H9 (cell line): ENCODE measurements at regions not wholly inside any gene's neighbourhood (a gene's known extent, or its start where the extent isn't known, plus 50 kb on each side); places are given as distances from the start of the nearest gene placed in this dataset.

Source experiments
- DNase-seq: peaks from one replicate; pipeline ENCODE4 v3.0.0-alpha.2; 2017
- H2AFZ ChIP-seq: one replicate; pipeline ENCODE4 v1.6.1; 2013; ENCODE audit warnings: mild to moderate bottlenecking, low read length, control low read depth, moderate library complexity
- H2AK5ac ChIP-seq: 2 replicates; pipeline ENCODE4 v1.6.1; 2013; ENCODE audit warnings: low read length, control low read depth, mixed read lengths; ENCODE audit not compliant: insufficient read length
- H2BK120ac ChIP-seq: one replicate; pipeline ENCODE4 v1.6.1; 2013; ENCODE audit warnings: low read depth, mild to moderate bottlenecking, low read length, control low read depth, inconsistent platforms; ENCODE audit not compliant: poor library complexity, severe bottlenecking
- H2BK12ac ChIP-seq: 2 replicates; pipeline ENCODE4 v1.6.1; 2013; ENCODE audit warnings: low read length, control low read depth, mixed read lengths, low read depth; ENCODE audit not compliant: insufficient read length
- H2BK15ac ChIP-seq: 2 replicates; pipeline ENCODE4 v1.6.1; 2013; ENCODE audit warnings: low read depth, low read length, control low read depth
- H2BK20ac ChIP-seq: one replicate; pipeline ENCODE4 v1.6.1; 2013; ENCODE audit warnings: low read depth, mild to moderate bottlenecking, low read length, control low read depth, inconsistent platforms; ENCODE audit not compliant: poor library complexity, severe bottlenecking
- H2BK5ac ChIP-seq: 2 replicates; pipeline ENCODE4 v1.6.1; 2013; ENCODE audit warnings: low read length, control low read depth, mixed read lengths; ENCODE audit not compliant: insufficient read length
- H3K14ac ChIP-seq: 2 replicates; pipeline ENCODE4 v1.6.1; 2013; ENCODE audit warnings: low read length, control low read depth; ENCODE audit not compliant: insufficient read depth
- H3K18ac ChIP-seq: 2 replicates; pipeline ENCODE4 v1.6.1; 2013; ENCODE audit warnings: low read depth, mild to moderate bottlenecking, mixed read lengths, low read length, control low read depth; ENCODE audit not compliant: insufficient read length
- H3K23ac ChIP-seq: 2 replicates; pipeline ENCODE4 v1.6.1; 2013; ENCODE audit warnings: low read length, control low read depth, mixed read lengths, low read depth; ENCODE audit not compliant: insufficient read length
- H3K23me2 ChIP-seq: 2 replicates; pipeline ENCODE4 v1.6.1; 2013; ENCODE audit warnings: low read depth, mild to moderate bottlenecking, mixed read lengths, low read length, control low read depth; ENCODE audit not compliant: insufficient read length, poor library complexity, severe bottlenecking
- H3K27ac ChIP-seq: 2 replicates; pipeline ENCODE4 v1.5.1; 2013; ENCODE audit warnings: low read length, control low read depth, mixed read lengths, low read depth; ENCODE audit not compliant: insufficient read length
- H3K27me3 ChIP-seq: 2 replicates; pipeline ENCODE4 v1.6.1; 2013; ENCODE audit warnings: low read length, control low read depth, inconsistent platforms; ENCODE audit not compliant: insufficient read depth
- H3K4ac ChIP-seq: 2 replicates; pipeline ENCODE4 v1.6.1; 2013; ENCODE audit warnings: low read depth, mild to moderate bottlenecking, control low read depth, inconsistent platforms, low read length, moderate library complexity
- H3K4me1 ChIP-seq: 2 replicates; pipeline ENCODE4 v1.6.1; 2013; ENCODE audit warnings: low read length, control low read depth, inconsistent platforms; ENCODE audit not compliant: insufficient read depth
- H3K4me2 ChIP-seq: 2 replicates; pipeline ENCODE4 v1.6.1; 2013; ENCODE audit warnings: low read length, control low read depth, mixed read lengths; ENCODE audit not compliant: insufficient read length, insufficient read depth
- H3K56ac ChIP-seq: 2 replicates; pipeline ENCODE4 v1.6.1; 2013; ENCODE audit warnings: low read depth, mild to moderate bottlenecking, mixed read lengths, low read length, control low read depth; ENCODE audit not compliant: insufficient read length
- H3K79me1 ChIP-seq: 2 replicates; pipeline ENCODE4 v1.6.1; 2013; ENCODE audit warnings: low read depth, mild to moderate bottlenecking, moderate library complexity, low read length, control low read depth, inconsistent platforms; ENCODE audit not compliant: insufficient read depth, poor library complexity, severe bottlenecking
- H3K79me2 ChIP-seq: 2 replicates; pipeline ENCODE4 v1.6.1; 2013; ENCODE audit warnings: low read length, control low read depth, inconsistent platforms; ENCODE audit not compliant: insufficient read depth
- H3K9ac ChIP-seq: 2 replicates; pipeline ENCODE4 v1.6.1; 2013; ENCODE audit warnings: low read length, control low read depth, mixed read lengths; ENCODE audit not compliant: insufficient read length; ENCODE audit errors: extremely low read depth
- H3K9me3 ChIP-seq: one replicate; pipeline ENCODE4 v1.6.1; 2013; ENCODE audit warnings: low read depth, low read length, inconsistent platforms; ENCODE audit not compliant: control insufficient read depth
- H3T11ph ChIP-seq: one replicate; pipeline ENCODE4 v1.6.1; 2013; ENCODE audit warnings: mild to moderate bottlenecking, low read length, control low read depth, inconsistent platforms
- H4K20me1 ChIP-seq: one replicate; pipeline ENCODE4 v1.6.1; 2013; ENCODE audit not compliant: control insufficient read depth, insufficient read length, insufficient read depth
- H4K5ac ChIP-seq: 2 replicates; pipeline ENCODE4 v1.6.1; 2013; ENCODE audit warnings: low read depth, mild to moderate bottlenecking, mixed read lengths, low read length, control low read depth; ENCODE audit not compliant: insufficient read length
- H4K8ac ChIP-seq: replicated peaks from 2 replicates; pipeline ENCODE4 v1.6.1; 2013; ENCODE audit warnings: low read length, control low read depth, mixed read lengths, low read depth; ENCODE audit not compliant: insufficient read length
- H4K91ac ChIP-seq: 2 replicates; pipeline ENCODE4 v1.6.1; 2013; ENCODE audit warnings: low read depth, mild to moderate bottlenecking, moderate library complexity, mixed read lengths, low read length, control low read depth; ENCODE audit not compliant: insufficient read length
- H3K27ac Mint-ChIP-seq, 3 experiments: 2 replicates in 2 of 3; 3 replicates in 1 of 3; pipeline ENCODE4 v1.8.0; 2020 to 2021; ENCODE audit warnings: mixed read lengths in 3 of 3, mild to moderate bottlenecking in 1 of 3, moderate library complexity in 1 of 3
- H3K27me3 Mint-ChIP-seq: 2 replicates; pipeline ENCODE4 v1.8.0; 2021; ENCODE audit warnings: low read depth, mild to moderate bottlenecking, moderate library complexity, mixed read lengths
- H3K36me3 Mint-ChIP-seq, 3 experiments: 2 replicates in 2 of 3; 3 replicates in 1 of 3; pipeline ENCODE4 v1.8.0; 2020 to 2021; ENCODE audit warnings: low read depth in 3 of 3, mixed read lengths in 3 of 3; ENCODE audit not compliant: insufficient read depth in 1 of 3
- H3K4me1 Mint-ChIP-seq, 2 experiments: 2 replicates each; pipeline ENCODE4 v1.8.0; 2020; ENCODE audit warnings: mixed read lengths in 2 of 2
- H3K4me3 Mint-ChIP-seq, 2 experiments: 2 replicates in 1 of 2; 3 replicates in 1 of 2; pipeline ENCODE4 v1.8.0; 2020 to 2021; ENCODE audit warnings: mild to moderate bottlenecking in 2 of 2, mixed read lengths in 2 of 2, moderate library complexity in 1 of 2
- H3K9me3 Mint-ChIP-seq, 2 experiments: 2 replicates in 1 of 2; 3 replicates in 1 of 2; pipeline ENCODE4 v1.8.0; 2020; ENCODE audit warnings: mild to moderate bottlenecking in 2 of 2, mixed read lengths in 2 of 2, moderate library complexity in 1 of 2
- CTCF ChIP-seq: fragments of 200-600 bp; sonication (generic); conservative IDR thresholded peaks from 3 replicates; pipeline ENCODE4 v1.8.0; 2021; ENCODE audit warnings: antibody characterized with exemption, mild to moderate bottlenecking

GRCh38 chr3:117955196-117955595, 1079.5 kb downstream of the IGSF11 start:
- H3K4me3 Mint-ChIP-seq = no peak overlapping the region
- DNase-seq = no peak
- H3K36me3 Mint-ChIP-seq = no peaks in the 10 kb centered on the region
- no peak overlapping the region for H2BK15ac ChIP-seq
- H3K23me2 ChIP-seq = no peaks in the 10 kb centered on the region
- H3K4me1 Mint-ChIP-seq = peaks cover 5 to 10% of the 10 kb centered on the region in 2 experiments
- H3K14ac ChIP-seq = no peak overlapping the region
- no peak overlapping the region for H2BK20ac ChIP-seq
- H3K27me3 Mint-ChIP-seq = no peaks in the 10 kb centered on the region
- no peaks in the 10 kb centered on the region for H3K27me3 ChIP-seq
- H3K4me1 ChIP-seq = peaks cover 3% of the 10 kb centered on the region; the same call in 1 of the 2 replicates
- no peak overlapping the region for H4K91ac ChIP-seq
- H4K20me1 ChIP-seq = no peaks in the 10 kb centered on the region
- H3K4me2 ChIP-seq = no peak overlapping the region
- H3K23ac ChIP-seq = no peak overlapping the region
- no peak overlapping the region for H3T11ph ChIP-seq
- no peak overlapping the region for H2AFZ ChIP-seq
- H2AK5ac ChIP-seq = no peak overlapping the region
- no peak overlapping the region for H3K9ac ChIP-seq
- peak overlapping the region in 1 of 3 experiments; percentile 15; a peak in 1 of 7 replicates for H3K27ac Mint-ChIP-seq
- no peak overlapping the region for H3K56ac ChIP-seq
- H3K79me2 ChIP-seq = no peaks in the 10 kb centered on the region
- H3K4ac ChIP-seq = no peak overlapping the region
- no peak overlapping the region for H3K18ac ChIP-seq
- H3K27ac ChIP-seq = no peak overlapping the region
- no peak overlapping the region for H4K8ac ChIP-seq
- H2BK12ac ChIP-seq = no peak overlapping the region
- no peaks in the 10 kb centered on the region for H3K9me3 Mint-ChIP-seq
- H3K79me1 ChIP-seq = no peaks in the 10 kb centered on the region
- TF ChIP-seq CTCF = no peak
- H3K9me3 ChIP-seq = no peaks in the 10 kb centered on the region
- no peak overlapping the region for H2BK120ac ChIP-seq
- H2BK5ac ChIP-seq = no peak overlapping the region
- H4K5ac ChIP-seq = no peak overlapping the region
